WTC11 (cell line): ENCODE measurements at regions not wholly inside any gene's neighbourhood (a gene's known extent, or its start where the extent isn't known, plus 50 kb on each side); places are given as distances from the start of the nearest gene placed in this dataset.

ENCODE experiments used
- ATAC-seq: fragments of 200-7000 bp; cut with Tn5 transposase; 2 replicates; pipeline ENCODE4 v1.10.0; 2021; ENCODE audit warnings: mild to moderate bottlenecking, moderate library complexity
- CTCF ChIA-PET: fragments of 300-600 bp; sonication (Branson Sonifier 250); formaldehyde crosslinking; loops from one replicate; lab custom pipeline; 2021; ENCODE audit warnings: antibody characterized with exemption; lab: Charles Lee
- POLR2A ChIA-PET: fragments of 350-600 bp; sonication (Branson Sonifier 250); formaldehyde crosslinking; loops from one replicate; lab custom pipeline; 2021; ENCODE audit warnings: antibody characterized with exemption; lab: Charles Lee
- DNase-seq: peaks from one replicate; pipeline ENCODE4 v3.0.0; 2021; ENCODE audit warnings: low spot score
- H3K27ac Mint-ChIP-seq: 2 replicates; pipeline ENCODE4 v1.8.0; 2021; ENCODE audit warnings: mixed read lengths
- H3K27me3 Mint-ChIP-seq: 2 replicates; pipeline ENCODE4 v1.8.0; 2021; ENCODE audit warnings: low read depth, mild to moderate bottlenecking, moderate library complexity, mixed read lengths
- H3K36me3 Mint-ChIP-seq: 2 replicates; pipeline ENCODE4 v1.8.0; 2021; ENCODE audit warnings: mixed read lengths
- H3K4me1 Mint-ChIP-seq: 2 replicates; pipeline ENCODE4 v1.8.0; 2022; ENCODE audit warnings: mixed read lengths
- H3K4me3 Mint-ChIP-seq: 2 replicates; pipeline ENCODE4 v1.8.0; 2021; ENCODE audit warnings: mild to moderate bottlenecking, moderate library complexity, mixed read lengths
- H3K9me3 Mint-ChIP-seq: 2 replicates; pipeline ENCODE4 v1.8.0; 2021; ENCODE audit warnings: mixed read lengths
- AFF4 ChIP-seq: sonication (generic); formaldehyde crosslinking; IDR thresholded peaks from 2 replicates; pipeline ENCODE4 v1.8.1; 2023; ENCODE audit warnings: mild to moderate bottlenecking, missing genetic modification reagents, borderline replicate concordance
- ARID4B ChIP-seq: sonication (generic); formaldehyde crosslinking; IDR thresholded peaks from 2 replicates; pipeline ENCODE4 v1.8.0; 2023; ENCODE audit warnings: missing genetic modification reagents, mild to moderate bottlenecking, borderline replicate concordance
- ATF1 ChIP-seq: sonication (generic); formaldehyde crosslinking; IDR thresholded peaks from 2 replicates; pipeline ENCODE4 v1.8.1; 2023; ENCODE audit warnings: mild to moderate bottlenecking, moderate library complexity, missing genetic modification reagents
- ATF2 ChIP-seq: sonication (generic); formaldehyde crosslinking; IDR thresholded peaks from 2 replicates; pipeline ENCODE4 v1.8.1; 2022; ENCODE audit warnings: low read depth, missing genetic modification reagents, borderline replicate concordance
- FOXK1 ChIP-seq: sonication (generic); formaldehyde crosslinking; IDR thresholded peaks from 2 replicates; pipeline ENCODE4 v1.8.0; 2022; ENCODE audit warnings: mild to moderate bottlenecking, moderate library complexity, missing genetic modification reagents
- IRF1 ChIP-seq: sonication (generic); formaldehyde crosslinking; IDR thresholded peaks from 2 replicates; pipeline ENCODE4 v1.8.0; 2023; ENCODE audit warnings: missing genetic modification reagents
- IRF2 ChIP-seq: sonication (generic); formaldehyde crosslinking; IDR thresholded peaks from 2 replicates; pipeline ENCODE4 v1.8.0; 2022; ENCODE audit warnings: low read depth, missing genetic modification reagents, borderline replicate concordance
- MXD4 ChIP-seq: fragments of 250-450 bp; sonication (Bioruptor Pico); IDR thresholded peaks from 2 replicates; pipeline ENCODE4 v1.8.0; 2021; ENCODE audit warnings: mild to moderate bottlenecking, moderate library complexity, borderline replicate concordance
- NFATC4 ChIP-seq: fragments of 250-450 bp; sonication (Bioruptor Pico); IDR thresholded peaks from 2 replicates; pipeline ENCODE4 v1.9.0; 2021; ENCODE audit warnings: mild to moderate bottlenecking
- PRDM15 ChIP-seq: sonication (generic); formaldehyde crosslinking; IDR thresholded peaks from 2 replicates; pipeline ENCODE4 v1.8.0; 2022; ENCODE audit warnings: missing genetic modification reagents
- SOX15 ChIP-seq: fragments of 250-450 bp; sonication (Bioruptor Pico); IDR thresholded peaks from 2 replicates; pipeline ENCODE4 v1.9.0; 2021; ENCODE audit warnings: mild to moderate bottlenecking
- TCF7 ChIP-seq: sonication (generic); formaldehyde crosslinking; IDR thresholded peaks from 2 replicates; pipeline ENCODE4 v1.8.0; 2022; ENCODE audit warnings: mild to moderate bottlenecking, low read depth, missing genetic modification reagents, moderate library complexity
- TEAD1 ChIP-seq: sonication (generic); formaldehyde crosslinking; IDR thresholded peaks from 2 replicates; pipeline ENCODE4 v1.8.0; 2022; ENCODE audit warnings: mild to moderate bottlenecking, missing genetic modification reagents
- TEAD4 ChIP-seq: sonication (generic); formaldehyde crosslinking; IDR thresholded peaks from 2 replicates; pipeline ENCODE4 v1.8.0; 2022; ENCODE audit warnings: mild to moderate bottlenecking, missing genetic modification reagents
- USF1 ChIP-seq: sonication (generic); formaldehyde crosslinking; IDR thresholded peaks from 2 replicates; pipeline ENCODE4 v1.8.0; 2022; ENCODE audit warnings: mild to moderate bottlenecking, missing genetic modification reagents
- ZNF232 ChIP-seq: sonication (generic); formaldehyde crosslinking; IDR thresholded peaks from 2 replicates; pipeline ENCODE4 v1.8.0; 2022; ENCODE audit warnings: mild to moderate bottlenecking, missing genetic modification reagents
- ZNF281 ChIP-seq: sonication (generic); formaldehyde crosslinking; IDR thresholded peaks from 2 replicates; pipeline ENCODE4 v1.8.0; 2023; ENCODE audit warnings: mild to moderate bottlenecking, missing genetic modification reagents

GRCh38 chrX:3450881-3451570 is 104.6 kb upstream of the MXRA5 start:
- Mint-ChIP-seq H3K27me3 (no peaks in the 10 kb centered on the region), H3K9me3 (no peaks in the 10 kb centered on the region), H3K4me3 (no peak overlapping the region), H3K27ac (no peak overlapping the region), H3K36me3 (no peaks in the 10 kb centered on the region), H3K4me1 (no peaks in the 10 kb centered on the region)
- ATAC-seq (no peak), DNase-seq (no peak)
- ChIA-PET CTCF (no interaction called here), POLR2A (no interaction called here)
- TF ChIP-seq ATF2 (CRISPR knock-in tag) = no peak
- TF ChIP-seq SOX15 (CRISPR knock-in tag) = no peak
- no peak for TF ChIP-seq ZNF281 (CRISPR knock-in tag)
- no peak for TF ChIP-seq AFF4 (CRISPR knock-in tag)
- no peak for TF ChIP-seq TCF7 (CRISPR knock-in tag)
- TF ChIP-seq ATF1 = no peak
- TF ChIP-seq TEAD1 (CRISPR knock-in tag) = no peak
- no peak for TF ChIP-seq ZNF232
- TF ChIP-seq PRDM15 = no peak
- TF ChIP-seq IRF2 (CRISPR knock-in tag) = no peak
- TF ChIP-seq FOXK1 (CRISPR knock-in tag) = no peak
- no peak for TF ChIP-seq MXD4 (CRISPR knock-in tag)
- TF ChIP-seq ARID4B = no peak
- TF ChIP-seq IRF1 (CRISPR knock-in tag) = no peak
- no peak for TF ChIP-seq USF1
- no peak for TF ChIP-seq NFATC4
- TF ChIP-seq TEAD4 (CRISPR knock-in tag) = no peak
